Lower leg skin (tissue), 4 donors: ENCODE measurements at regions not wholly inside any gene's neighbourhood (a gene's known extent, or its start where the extent isn't known, plus 50 kb on each side); places are given as distances from the start of the nearest gene placed in this dataset.
"Not testable (repeated sequence)": the region's sequence is repeated elsewhere in the genome, so short reads cannot be mapped to it uniquely, and the experiment has no call there.

Experiments
- DNase-seq, 2 donors: peaks; one replicate each; pipeline ENCODE4 v3.0.0-alpha.2; 2019; ENCODE audit warnings: low spot score in 2 of 2
- H3K4me3 ChIP-seq: fragments of 200-600 bp; sonication (generic); 2 replicates; pipeline ENCODE4 v1.5.1; 2017; ENCODE audit warnings: mild to moderate bottlenecking, low read depth; ENCODE audit not compliant: poor library complexity, severe bottlenecking
- POLR2A ChIP-seq, 2 donors: fragments of 450-650 bp; IDR thresholded peaks; one replicate each; pipeline ENCODE4 v1.6.1; 2016 to 2017; ENCODE audit warnings: antibody characterized with exemption in 2 of 2, mild to moderate bottlenecking in 1 of 2, moderate library complexity in 1 of 2
- WGBS, 2 donors: methylation state at CpG; one replicate each; pipeline ENCODE4 v1.1.5; 2018; 5-methylcytosine and 5-hydroxymethylcytosine counted together
- intact Hi-C: fragments of 100-400 bp; cut with DNase I; formaldehyde crosslinking; loops from one replicate; pipeline ENCODE4 v1.15.0; 2023; ENCODE audit warnings: low total_unique reads
- TF ChIP-seq, protein P1 (sequence below), 3 donors: fragments of 450-650 bp; IDR thresholded peaks; one replicate each; pipeline ENCODE4 v1.5.1; 2016; ENCODE audit warnings: antibody characterized with exemption in 3 of 3, mild to moderate bottlenecking in 3 of 3, moderate library complexity in 2 of 3

- intact Hi-C loops: no loop called here
- WGBS, 2 donors: 85 to 91% methylated on average over 13 of the region's 13 CpGs
- TF ChIP-seq, protein P1, sequence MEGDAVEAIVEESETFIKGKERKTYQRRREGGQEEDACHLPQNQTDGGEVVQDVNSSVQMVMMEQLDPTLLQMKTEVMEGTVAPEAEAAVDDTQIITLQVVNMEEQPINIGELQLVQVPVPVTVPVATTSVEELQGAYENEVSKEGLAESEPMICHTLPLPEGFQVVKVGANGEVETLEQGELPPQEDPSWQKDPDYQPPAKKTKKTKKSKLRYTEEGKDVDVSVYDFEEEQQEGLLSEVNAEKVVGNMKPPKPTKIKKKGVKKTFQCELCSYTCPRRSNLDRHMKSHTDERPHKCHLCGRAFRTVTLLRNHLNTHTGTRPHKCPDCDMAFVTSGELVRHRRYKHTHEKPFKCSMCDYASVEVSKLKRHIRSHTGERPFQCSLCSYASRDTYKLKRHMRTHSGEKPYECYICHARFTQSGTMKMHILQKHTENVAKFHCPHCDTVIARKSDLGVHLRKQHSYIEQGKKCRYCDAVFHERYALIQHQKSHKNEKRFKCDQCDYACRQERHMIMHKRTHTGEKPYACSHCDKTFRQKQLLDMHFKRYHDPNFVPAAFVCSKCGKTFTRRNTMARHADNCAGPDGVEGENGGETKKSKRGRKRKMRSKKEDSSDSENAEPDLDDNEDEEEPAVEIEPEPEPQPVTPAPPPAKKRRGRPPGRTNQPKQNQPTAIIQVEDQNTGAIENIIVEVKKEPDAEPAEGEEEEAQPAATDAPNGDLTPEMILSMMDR (IDR thresholded peaks at IDR 0.05): no peak
- no peak for TF ChIP-seq POLR2A (IDR thresholded peaks at IDR 0.05)
- H3K4me3 ChIP-seq: no peak overlapping the region
- DNase-seq: no peak
These were observed 134.4 kb upstream of the OR4E1 start for GRCh38 chr14:21807975-21808374.

DNA sequence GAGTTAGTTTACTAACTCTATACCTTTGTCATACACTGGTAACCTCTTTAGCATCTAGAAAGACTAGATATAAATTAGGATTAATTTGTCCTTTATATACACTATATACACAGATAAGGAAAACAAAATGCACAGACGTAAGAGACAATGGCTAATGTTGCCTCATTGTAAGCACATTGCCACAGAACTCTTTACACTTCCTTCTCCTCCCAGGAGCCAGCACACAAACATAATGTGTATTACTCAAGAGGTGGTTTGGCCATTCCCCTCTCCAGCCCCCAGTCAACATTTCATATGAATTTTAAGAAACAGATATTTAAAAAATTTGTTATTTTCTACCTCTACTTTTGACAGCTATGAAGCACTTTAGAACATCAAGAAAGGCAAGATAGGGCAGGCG lies 131.4 kb upstream of the OR4E1 start:
- H3K4me3 ChIP-seq: no peak overlapping the region
- intact Hi-C loops: no loop called here
- no peak for DNase-seq
- WGBS, 2 donors: 84 to 94% methylated on average over 2 of the region's 2 CpGs
- TF ChIP-seq, protein P1 (IDR thresholded peaks at IDR 0.05): no peak
- no peak for TF ChIP-seq POLR2A (IDR thresholded peaks at IDR 0.05)

DNA sequence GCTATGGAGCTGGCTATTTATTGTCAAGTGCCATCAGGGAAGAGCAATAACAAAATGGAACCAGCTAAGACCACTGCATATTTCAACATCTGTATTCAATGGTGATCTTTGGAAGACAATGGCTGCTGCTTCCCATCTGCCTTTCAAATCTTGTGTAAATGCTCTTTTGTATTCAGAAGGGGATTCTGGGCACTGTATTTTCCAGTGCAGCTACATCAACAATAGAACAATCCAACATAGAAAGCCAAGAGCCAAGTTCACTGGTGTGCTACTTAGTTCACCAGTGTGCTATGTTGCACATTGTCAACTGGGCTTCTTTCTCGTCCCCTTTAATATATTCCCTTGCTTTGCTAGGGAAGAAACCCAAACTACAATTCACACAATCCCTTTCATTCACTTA lies 128.8 kb upstream of the OR4E1 start:
- 77 to 90% methylated on average over 1 of the region's 1 CpG for WGBS, 2 donors
- no peak for TF ChIP-seq POLR2A (IDR thresholded peaks at IDR 0.05)
- TF ChIP-seq, protein P1 (IDR thresholded peaks at IDR 0.05): no peak

GRCh38 chr14:21796916-21797315 lies 123.3 kb upstream of the OR4E1 start:
- TF ChIP-seq POLR2A (IDR thresholded peaks at IDR 0.05): no peak
- TF ChIP-seq, protein P1 (IDR thresholded peaks at IDR 0.05): no peak
- intact Hi-C loops: no loop called here
- DNase-seq: no peak
- no peak overlapping the region for H3K4me3 ChIP-seq
- 45 to 50% methylated on average over 2 of the region's 2 CpGs for WGBS, 2 donors

More for the DNA sequence above, 128.8 kb upstream of the OR4E1 start:
- H3K4me3 ChIP-seq: no peak overlapping the region
- intact Hi-C loops: no loop called here
- no peak for DNase-seq

- intact Hi-C loops: no loop called here
- no peak for TF ChIP-seq POLR2A (IDR thresholded peaks at IDR 0.05)
- TF ChIP-seq, protein P1 (IDR thresholded peaks at IDR 0.05): no peak
- WGBS, 2 donors: 16 to 29% methylated on average over 2 of the region's 2 CpGs
- no peak overlapping the region for H3K4me3 ChIP-seq
- DNase-seq: no peak
These were observed 121.8 kb upstream of the OR4E1 start for GRCh38 chr14:21795456-21795855.

DNA sequence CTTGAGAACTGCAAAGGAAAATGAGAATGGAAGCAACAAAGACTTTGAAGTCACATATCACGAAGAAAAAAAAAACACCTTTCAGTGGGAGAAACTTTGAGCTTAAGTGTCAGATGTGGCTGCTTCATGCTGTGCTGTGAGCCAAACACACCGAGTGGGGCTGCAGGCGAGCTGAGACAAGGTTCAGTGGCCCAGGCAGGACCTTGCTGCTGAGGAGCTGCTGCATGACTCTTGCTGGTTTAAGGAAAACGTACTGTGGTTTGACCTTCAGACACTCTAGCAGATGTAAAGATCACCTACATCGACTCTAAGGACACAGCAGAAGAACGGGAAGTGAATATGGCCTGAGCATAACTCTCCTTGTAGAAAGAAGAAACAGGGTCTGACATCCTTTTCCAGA lies 118.1 kb upstream of the OR4E1 start:
- TF ChIP-seq, protein P1 (IDR thresholded peaks at IDR 0.05): no peak
- TF ChIP-seq POLR2A (IDR thresholded peaks at IDR 0.05): no peak
- no peak overlapping the region for H3K4me3 ChIP-seq
- WGBS, 2 donors: 49 to 54% methylated on average over 6 of the region's 6 CpGs
- intact Hi-C loops: no loop called here
- no peak for DNase-seq

DNA sequence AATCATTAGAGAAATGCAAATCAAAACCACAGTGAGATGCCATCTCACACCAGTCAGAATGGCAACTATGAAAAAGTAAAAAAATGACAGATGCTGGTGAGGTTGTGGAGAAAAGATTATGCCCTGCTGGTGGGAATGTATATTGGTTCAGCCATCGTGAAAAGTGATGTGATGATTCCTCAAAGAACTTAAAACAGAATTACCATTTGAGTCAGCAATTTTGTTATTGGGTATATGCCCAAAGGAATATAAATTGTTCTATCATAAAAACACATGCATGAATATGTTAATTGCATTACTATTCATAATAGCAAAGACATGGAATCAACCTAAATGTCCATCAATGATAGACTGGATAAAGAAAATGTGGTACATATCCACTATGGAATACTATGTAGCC lies 115.1 kb upstream of the OR4E1 start:
- H3K4me3 ChIP-seq, intact Hi-C loops, DNase-seq: not testable (repeated sequence)
- 70 to 72% methylated on average over 1 of the region's 1 CpG for WGBS, 2 donors

DNA sequence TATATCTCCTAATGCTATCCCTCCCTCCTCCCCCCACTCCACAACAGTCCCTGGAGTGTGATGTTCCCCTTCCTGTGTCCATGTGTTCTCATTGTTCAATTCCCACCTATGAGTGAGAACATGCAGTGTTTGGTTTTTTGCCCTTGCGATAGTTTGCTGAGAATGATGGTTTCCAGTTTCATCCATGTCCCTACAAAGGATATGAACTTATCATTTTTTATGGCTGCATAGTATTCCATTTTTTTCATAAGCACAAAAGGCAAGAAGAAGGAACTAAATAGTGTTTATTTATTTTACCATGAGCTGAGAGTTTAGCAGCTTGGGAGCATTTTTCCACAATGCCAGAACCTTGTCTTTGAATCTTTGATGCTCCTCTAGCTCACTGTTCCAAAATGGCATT lies 113.6 kb upstream of the OR4E1 start:
- intact Hi-C loops, H3K4me3 ChIP-seq, DNase-seq: not testable (repeated sequence)
- WGBS, 2 donors: 94 to 95% methylated on average over 1 of the region's 1 CpG
